GM12892 (cell line): ENCODE measurements at regions not wholly inside any gene's neighbourhood (a gene's known extent, or its start where the extent isn't known, plus 50 kb on each side); places are given as distances from the start of the nearest gene placed in this dataset.

Source experiments
- DNase-seq: peaks from one replicate; pipeline ENCODE4 v3.0.0; 2011; ENCODE audit not compliant: insufficient read length
- FAIRE-seq: peaks from 2 replicates; lab custom pipeline; 2011; peaks lifted over from hg19 to GRCh38; lab: Jason Lieb, UNC
- POLR2A ChIP-seq: IDR thresholded peaks from 2 replicates; pipeline ENCODE4 v1.6.1; 2011; ENCODE audit warnings: low read depth, low read length, control low read depth
- POLR2AphosphoS5 ChIP-seq: IDR thresholded peaks from 2 replicates; pipeline ENCODE4 v1.6.1; 2011; ENCODE audit warnings: low read depth, low read length, control low read depth
- TAF1 ChIP-seq: IDR thresholded peaks from 2 replicates; pipeline ENCODE4 v1.6.1; 2011; ENCODE audit warnings: low read depth, mild to moderate bottlenecking, control low read depth, low read length, borderline replicate concordance

GRCh38 chr9:31259824-31260223 lies 1124.6 kb upstream of the ACO1 start:
- TF ChIP-seq POLR2AphosphoS5 (no peak), TAF1 (no peak), POLR2A (no peak)
- no peak for DNase-seq
- FAIRE-seq = no peak

- TF ChIP-seq POLR2A (no peak), POLR2AphosphoS5 (no peak), TAF1 (no peak)
- FAIRE-seq = no peak
- no peak for DNase-seq
Measured at GRCh38 chr9:31272456-31273295, 1111.8 kb upstream of the ACO1 start.

GRCh38 chr9:31275419-31275818 lies 1109.0 kb upstream of the ACO1 start:
- DNase-seq (no peak), FAIRE-seq (no peak)
- TF ChIP-seq POLR2AphosphoS5 (no peak), POLR2A (no peak), TAF1 (no peak)

- FAIRE-seq (no peak), DNase-seq (no peak)
- TF ChIP-seq POLR2A (no peak), TAF1 (no peak), POLR2AphosphoS5 (no peak)
Measured at GRCh38 chr9:31290731-31291130, 1093.7 kb upstream of the ACO1 start.

GRCh38 chr9:31302620-31303418 lies 1081.6 kb upstream of the ACO1 start:
- FAIRE-seq = no peak
- no peak for TF ChIP-seq POLR2A
- no peak for TF ChIP-seq POLR2AphosphoS5
- TF ChIP-seq TAF1 = no peak
- DNase-seq = no peak

GRCh38 chr9:31304576-31304975 lies 1079.9 kb upstream of the ACO1 start:
- FAIRE-seq = no peak
- DNase-seq = no peak
- TF ChIP-seq TAF1 (no peak), POLR2A (no peak), POLR2AphosphoS5 (no peak)

- FAIRE-seq (no peak), DNase-seq (no peak)
- TF ChIP-seq TAF1 (no peak), POLR2AphosphoS5 (no peak), POLR2A (no peak)
Measured at GRCh38 chr9:31314241-31314640, 1070.2 kb upstream of the ACO1 start.

- FAIRE-seq (no peak), DNase-seq (no peak)
- TF ChIP-seq POLR2AphosphoS5 (no peak), TAF1 (no peak), POLR2A (no peak)
Measured at GRCh38 chr9:31320494-31320893, 1063.9 kb upstream of the ACO1 start.

GRCh38 chr9:31321256-31321655 lies 1063.2 kb upstream of the ACO1 start:
- TF ChIP-seq POLR2AphosphoS5 (no peak), TAF1 (no peak), POLR2A (no peak)
- no peak for DNase-seq
- FAIRE-seq = no peak

GRCh38 chr9:31321686-31322085 lies 1062.8 kb upstream of the ACO1 start:
- no peak for DNase-seq
- TF ChIP-seq POLR2AphosphoS5 = no peak
- TF ChIP-seq POLR2A = no peak
- TF ChIP-seq TAF1 = no peak
- FAIRE-seq = no peak

- FAIRE-seq (no peak), DNase-seq (no peak)
- no peak for TF ChIP-seq POLR2AphosphoS5
- TF ChIP-seq POLR2A = no peak
- TF ChIP-seq TAF1 = no peak
Measured at GRCh38 chr9:31323726-31324444, 1060.6 kb upstream of the ACO1 start.
